Neural cell (in vitro differentiated cells): ENCODE measurements at regions not wholly inside any gene's neighbourhood (a gene's known extent, or its start where the extent isn't known, plus 50 kb on each side); places are given as distances from the start of the nearest gene placed in this dataset.
"Not testable (repeated sequence)": the region's sequence is repeated elsewhere in the genome, so short reads cannot be mapped to it uniquely, and the experiment has no call there.

ENCODE experiments used
- CTCF ChIP-seq: fragments of 450-650 bp; IDR thresholded peaks from 2 replicates; pipeline ENCODE4 v1.5.1; 2014; ENCODE audit warnings: antibody characterized with exemption, mild to moderate bottlenecking, moderate library complexity; ENCODE audit not compliant: poor library complexity, severe bottlenecking
- EP300 ChIP-seq: fragments of 450-650 bp; conservative IDR thresholded peaks from 2 replicates; pipeline ENCODE4 v1.6.1; 2014; ENCODE audit warnings: antibody characterized with exemption, mild to moderate bottlenecking, moderate library complexity; ENCODE audit not compliant: poor library complexity, severe bottlenecking
- EZH2 ChIP-seq: fragments of 200-600, 300-800 bp; shearing (Covaris generic), sonication (generic); IDR thresholded peaks from 2 replicates; pipeline ENCODE4 v1.6.1; 2014; ENCODE audit warnings: antibody characterized with exemption, low read length, borderline replicate concordance, mild to moderate bottlenecking; ENCODE audit not compliant: insufficient read depth, poor library complexity, severe bottlenecking
- POLR2AphosphoS5 ChIP-seq: IDR thresholded peaks from 2 replicates; pipeline ENCODE4 v1.6.1; 2012
- RAD21 ChIP-seq: fragments of 450-650 bp; conservative IDR thresholded peaks from 2 replicates; pipeline ENCODE4 v1.6.1; 2014; ENCODE audit warnings: antibody characterized with exemption, mild to moderate bottlenecking, moderate library complexity
- SMC3 ChIP-seq: fragments of 450-650 bp; conservative IDR thresholded peaks from 2 replicates; pipeline ENCODE4 v1.6.1; 2014; ENCODE audit warnings: antibody characterized with exemption, mild to moderate bottlenecking, moderate library complexity; ENCODE audit not compliant: poor library complexity
- TF ChIP-seq, protein P1 (sequence below): IDR thresholded peaks from 2 replicates; pipeline ENCODE4 v1.6.1; 2012; ENCODE audit warnings: borderline replicate concordance

GRCh38 chr2:187784138-187784537 is 229.9 kb upstream of the TFPI start:
- TF ChIP-seq, protein P1, sequence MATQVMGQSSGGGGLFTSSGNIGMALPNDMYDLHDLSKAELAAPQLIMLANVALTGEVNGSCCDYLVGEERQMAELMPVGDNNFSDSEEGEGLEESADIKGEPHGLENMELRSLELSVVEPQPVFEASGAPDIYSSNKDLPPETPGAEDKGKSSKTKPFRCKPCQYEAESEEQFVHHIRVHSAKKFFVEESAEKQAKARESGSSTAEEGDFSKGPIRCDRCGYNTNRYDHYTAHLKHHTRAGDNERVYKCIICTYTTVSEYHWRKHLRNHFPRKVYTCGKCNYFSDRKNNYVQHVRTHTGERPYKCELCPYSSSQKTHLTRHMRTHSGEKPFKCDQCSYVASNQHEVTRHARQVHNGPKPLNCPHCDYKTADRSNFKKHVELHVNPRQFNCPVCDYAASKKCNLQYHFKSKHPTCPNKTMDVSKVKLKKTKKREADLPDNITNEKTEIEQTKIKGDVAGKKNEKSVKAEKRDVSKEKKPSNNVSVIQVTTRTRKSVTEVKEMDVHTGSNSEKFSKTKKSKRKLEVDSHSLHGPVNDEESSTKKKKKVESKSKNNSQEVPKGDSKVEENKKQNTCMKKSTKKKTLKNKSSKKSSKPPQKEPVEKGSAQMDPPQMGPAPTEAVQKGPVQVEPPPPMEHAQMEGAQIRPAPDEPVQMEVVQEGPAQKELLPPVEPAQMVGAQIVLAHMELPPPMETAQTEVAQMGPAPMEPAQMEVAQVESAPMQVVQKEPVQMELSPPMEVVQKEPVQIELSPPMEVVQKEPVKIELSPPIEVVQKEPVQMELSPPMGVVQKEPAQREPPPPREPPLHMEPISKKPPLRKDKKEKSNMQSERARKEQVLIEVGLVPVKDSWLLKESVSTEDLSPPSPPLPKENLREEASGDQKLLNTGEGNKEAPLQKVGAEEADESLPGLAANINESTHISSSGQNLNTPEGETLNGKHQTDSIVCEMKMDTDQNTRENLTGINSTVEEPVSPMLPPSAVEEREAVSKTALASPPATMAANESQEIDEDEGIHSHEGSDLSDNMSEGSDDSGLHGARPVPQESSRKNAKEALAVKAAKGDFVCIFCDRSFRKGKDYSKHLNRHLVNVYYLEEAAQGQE: not testable (repeated sequence)
- not testable (repeated sequence) for TF ChIP-seq RAD21, SMC3, CTCF, POLR2AphosphoS5, EZH2, EP300
